ENCODE measurements at regions not wholly inside any gene's neighbourhood (a gene's known extent, or its start where the extent isn't known, plus 50 kb on each side); places are given as distances from the start of the nearest gene placed in this dataset.

GRCh38 chr11:38252620-38253019 lies 1654.6 kb upstream of the RAG2 start:
- no peak for DNase-seq

- no peak for DNase-seq
Measured at GRCh38 chr11:38246451-38246850, 1648.4 kb upstream of the RAG2 start.

GRCh38 chr11:38226684-38227083 lies 1628.6 kb upstream of the RAG2 start:
- DNase-seq: peak; percentile 8

DNA sequence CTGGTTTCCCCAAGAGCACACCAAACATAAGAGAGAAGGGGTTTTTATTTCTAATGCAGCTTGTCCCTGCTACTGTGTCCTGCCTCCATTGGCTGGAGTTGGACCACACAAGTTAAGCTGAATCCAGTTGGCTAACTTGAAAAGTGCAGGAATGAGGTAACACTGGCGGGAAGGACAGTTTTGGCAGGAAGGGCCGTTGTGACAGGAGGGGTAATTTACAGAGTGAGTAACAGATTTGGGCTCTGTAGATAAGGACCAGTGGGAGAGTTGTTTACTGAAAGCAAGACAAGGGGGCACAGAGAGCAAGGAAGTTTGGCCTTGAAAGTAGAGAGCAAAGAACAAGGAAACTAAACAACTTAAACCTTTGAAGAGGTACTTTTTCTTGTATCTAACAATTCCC lies 1623.3 kb upstream of the RAG2 start:
- no peak for DNase-seq

DNA sequence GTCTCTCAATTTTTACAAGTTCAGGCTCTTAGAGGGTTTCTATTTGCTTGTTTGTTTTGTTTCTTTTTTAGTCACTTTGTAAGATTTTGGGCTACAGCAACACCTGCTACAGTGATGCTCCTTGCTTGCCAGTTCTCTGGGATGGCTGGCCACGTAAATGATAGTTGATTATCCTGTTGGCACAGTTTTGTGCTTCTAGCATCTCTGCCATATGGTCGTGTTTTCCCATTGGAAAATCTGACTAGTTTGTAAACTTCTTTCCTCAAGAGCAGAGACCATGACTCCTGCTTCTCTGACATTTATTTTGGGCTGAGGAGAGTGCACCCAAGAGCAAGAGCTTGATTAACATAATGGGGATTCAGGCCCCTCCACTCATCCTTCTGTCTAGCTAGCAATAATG lies 1621.6 kb upstream of the RAG2 start:
- peak; percentile 51 for DNase-seq

DNA sequence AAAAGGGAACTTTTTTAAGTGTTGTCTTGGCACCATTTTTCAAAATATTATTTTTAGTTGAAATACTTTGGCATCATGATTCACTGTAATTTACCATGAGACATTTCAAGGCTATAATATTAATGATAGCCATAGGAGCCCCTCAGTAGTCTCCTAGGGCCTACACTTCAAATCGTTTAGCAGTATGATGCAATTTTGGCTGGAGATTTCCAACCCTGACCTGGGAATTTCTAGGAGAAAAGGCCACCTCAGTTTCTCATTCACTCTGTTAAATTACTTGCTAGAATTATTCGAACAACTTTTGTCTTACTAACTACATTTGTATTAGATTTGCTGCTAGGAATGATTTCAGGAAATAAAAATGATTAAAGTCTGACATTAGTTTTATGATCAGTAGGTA lies 1610.9 kb upstream of the RAG2 start:
- no peak for DNase-seq

DNA sequence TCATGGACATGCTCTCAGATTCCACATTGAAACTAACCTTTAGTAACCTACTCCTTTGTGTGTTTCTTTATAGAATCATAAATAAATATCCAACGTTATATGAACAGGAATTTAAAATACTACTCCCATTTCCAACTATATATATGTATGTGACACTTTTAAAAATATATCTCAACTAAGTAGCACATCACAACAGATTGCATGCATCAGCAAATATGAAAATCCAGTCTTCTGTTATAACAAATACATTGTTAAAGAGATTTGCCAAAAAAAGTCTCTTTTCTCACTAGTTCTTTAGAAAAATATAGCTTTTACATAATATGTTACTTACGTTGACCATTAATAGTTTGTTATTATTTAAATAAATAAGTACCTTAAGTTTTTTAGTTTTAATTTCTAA lies 1608.6 kb upstream of the RAG2 start:
- DNase-seq: no peak

- no peak for DNase-seq
Measured at GRCh38 chr11:38191101-38191500, 1593.1 kb upstream of the RAG2 start.

DNA sequence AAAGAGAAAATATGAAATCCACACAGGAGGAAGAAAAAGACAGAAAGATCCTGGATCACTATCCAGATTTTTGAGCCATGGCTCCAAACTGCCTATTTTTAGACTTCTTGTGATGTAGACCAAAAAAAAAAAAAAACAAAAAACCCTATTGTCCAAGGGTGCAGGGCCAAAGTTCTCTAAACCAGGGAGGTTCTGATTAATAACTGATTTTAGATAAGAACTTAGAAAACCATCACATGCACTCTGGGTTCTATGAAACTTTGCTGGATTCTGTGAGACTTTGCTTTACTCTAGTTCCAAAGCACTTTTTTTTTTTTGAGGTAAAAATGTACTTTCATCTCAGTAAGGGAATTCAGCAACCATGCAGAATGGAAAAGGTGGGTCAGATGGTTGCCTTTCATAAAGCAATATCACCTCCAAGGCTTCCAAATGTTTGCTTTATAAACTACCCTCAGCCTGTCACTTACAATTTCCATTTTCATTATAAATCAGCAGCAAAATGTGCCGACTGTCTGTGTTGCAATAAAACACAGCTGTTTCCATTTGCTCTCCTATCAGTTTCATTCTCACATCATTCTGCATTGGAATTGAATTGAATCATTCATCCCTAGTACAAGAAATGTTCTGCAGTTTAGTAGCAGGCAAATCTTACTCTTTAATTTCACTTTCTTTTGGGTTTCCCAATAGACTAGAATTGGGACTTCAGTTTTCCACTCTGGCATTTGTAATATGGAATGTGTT lies 1584.3 kb upstream of the RAG2 start:
- peak; percentile 42 for DNase-seq

GRCh38 chr11:38176686-38177322 lies 1578.8 kb upstream of the RAG2 start:
- no peak for DNase-seq

- DNase-seq: no peak
Measured at GRCh38 chr11:38173676-38174075, 1575.6 kb upstream of the RAG2 start.

- peak; percentile 23 for DNase-seq
Measured at GRCh38 chr11:38169286-38169685, 1571.2 kb upstream of the RAG2 start.

DNA sequence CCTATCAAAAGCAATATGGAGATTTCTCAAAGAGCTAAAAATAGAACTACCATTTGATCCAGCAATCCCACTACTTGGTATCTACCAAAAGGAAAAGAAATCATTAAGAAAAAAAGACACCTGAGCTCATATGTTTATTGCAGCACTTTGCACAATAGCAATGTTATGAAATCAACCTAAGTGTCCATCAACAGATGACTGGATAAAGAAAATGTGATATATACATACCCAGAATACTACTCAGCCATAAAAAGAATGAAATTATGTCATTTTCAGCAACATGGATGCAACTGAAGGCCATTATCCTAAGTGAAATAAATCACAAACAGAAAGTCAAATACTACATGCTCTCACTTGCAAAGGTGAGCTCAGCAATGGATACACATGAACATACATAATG lies 1565.5 kb upstream of the RAG2 start:
- no peak for DNase-seq

DNA sequence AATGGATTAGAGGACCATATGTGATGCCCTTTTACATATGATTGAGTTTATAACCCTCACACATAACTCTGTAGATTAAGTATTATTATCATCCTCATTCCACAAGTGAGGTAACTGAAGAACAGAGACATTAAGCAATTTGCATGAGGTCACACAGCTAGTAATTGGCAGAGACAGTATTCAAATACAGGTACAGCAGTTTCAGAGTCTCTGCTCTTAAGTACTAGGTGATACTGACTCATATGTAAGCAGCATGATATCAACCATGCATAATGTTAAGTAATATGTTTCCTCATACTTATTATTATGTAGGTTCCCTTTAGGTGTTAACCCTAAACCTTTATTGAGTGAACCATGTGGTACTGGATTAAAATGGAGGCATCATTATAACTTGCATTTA lies 1562.4 kb upstream of the RAG2 start:
- DNase-seq: no peak

- no peak for DNase-seq
Measured at GRCh38 chr11:38159038-38159437, 1561.0 kb upstream of the RAG2 start.

GRCh38 chr11:38156495-38157146 lies 1558.6 kb upstream of the RAG2 start:
- no peak for DNase-seq

- no peak for DNase-seq
Measured at GRCh38 chr11:38155856-38156255, 1557.8 kb upstream of the RAG2 start.

- no peak for DNase-seq
Measured at GRCh38 chr11:38153985-38154384, 1555.9 kb upstream of the RAG2 start.

DNA sequence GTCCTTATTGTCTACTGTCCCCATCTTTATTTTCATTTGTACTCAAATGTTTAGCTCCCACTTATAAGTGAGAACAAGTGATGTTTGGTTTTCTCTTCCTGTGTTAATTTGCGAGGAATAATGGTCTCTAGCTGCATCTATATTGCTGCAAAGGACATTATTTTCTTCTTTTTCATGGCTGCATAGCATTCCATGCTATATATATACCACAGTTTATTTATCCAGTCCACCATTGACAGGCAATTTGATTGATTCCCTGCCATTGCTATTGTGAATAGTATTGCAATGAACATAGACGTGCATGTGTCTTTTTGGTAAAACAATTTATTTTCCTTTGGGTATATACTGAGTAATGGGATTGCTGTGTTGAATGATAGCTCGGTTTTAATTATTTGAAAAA lies 1545.8 kb upstream of the RAG2 start:
- no peak for DNase-seq

- DNase-seq: no peak
Measured at GRCh38 chr11:38138972-38139371, 1540.9 kb upstream of the RAG2 start.

DNA sequence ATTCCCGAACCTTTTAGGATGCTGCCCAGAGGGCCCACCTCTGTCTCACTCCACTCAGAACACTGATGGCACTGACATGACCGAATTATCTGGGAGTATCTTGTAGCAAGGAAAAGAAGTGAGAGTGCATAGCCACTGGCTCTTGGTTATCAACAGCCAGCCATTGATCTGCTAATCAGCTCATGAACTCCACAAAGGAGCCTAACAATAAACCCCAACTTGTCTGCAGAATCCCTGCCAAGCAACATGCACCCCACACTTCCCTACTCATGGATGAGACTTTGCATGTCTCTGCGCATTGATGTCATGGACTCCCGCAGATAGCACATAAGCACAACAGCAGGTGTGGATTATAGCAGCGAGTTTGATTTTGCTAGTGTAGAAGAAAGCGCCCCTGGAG lies 1538.9 kb upstream of the RAG2 start:
- no peak for DNase-seq

DNA sequence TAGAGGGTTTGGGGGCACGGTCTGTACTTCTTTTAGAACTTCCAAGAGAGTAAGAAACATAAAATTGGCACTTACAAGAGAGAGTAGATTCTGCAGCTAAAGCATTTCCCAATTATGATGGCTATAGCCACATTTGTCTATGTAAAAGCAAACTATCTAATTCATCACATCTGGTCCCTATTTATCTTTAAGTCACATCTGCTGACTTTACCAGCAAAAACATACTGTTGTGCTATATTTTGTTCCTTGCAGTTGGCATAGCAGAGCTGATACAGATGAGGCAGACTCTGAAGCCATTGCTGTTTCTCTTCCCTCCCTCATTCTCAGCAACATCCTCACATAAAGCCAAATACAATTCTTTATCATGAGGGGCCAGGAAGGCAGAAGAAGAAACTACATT lies 1533.5 kb upstream of the RAG2 start:
- DNase-seq: peak; percentile 28

- peak; percentile 63 for DNase-seq
Measured at GRCh38 chr11:38130976-38131375, 1532.9 kb upstream of the RAG2 start.

DNA sequence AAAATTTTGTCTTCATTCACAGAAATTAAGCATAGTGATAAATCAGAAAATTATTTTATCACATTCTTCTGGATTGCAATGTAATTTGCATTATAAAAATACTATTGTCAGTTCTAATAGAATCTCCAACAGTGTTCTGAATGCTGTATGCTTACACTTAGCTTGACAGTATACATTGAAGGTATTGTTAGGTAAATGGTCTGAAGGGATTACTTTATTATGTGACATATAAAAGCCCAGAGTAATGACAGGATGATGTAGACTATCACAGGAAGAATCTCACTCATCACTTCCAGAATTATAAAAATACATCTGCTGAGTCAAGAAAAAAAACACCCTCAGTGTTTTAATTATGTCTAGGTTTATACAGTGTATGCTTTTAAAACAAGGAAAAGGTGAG lies 1532.5 kb upstream of the RAG2 start:
- peak; percentile 63 for DNase-seq
